ENCODE measurements at regions not wholly inside any gene's neighbourhood (a gene's known extent, or its start where the extent isn't known, plus 50 kb on each side); places are given as distances from the start of the nearest gene placed in this dataset.

- no peak for TF ChIP-seq CTCF (IDR thresholded peaks at IDR 0.05)
- intact Hi-C loops (cut with DNase I, micrococcal nuclease) = no loop called here
- no peak for ATAC-seq
- Histone ChIP-seq H3K36me3 (ENCODE audit: low read depth) (no peaks in the 10 kb centered on the region), H3K4me1 (ENCODE audit: low read depth) (no peaks in the 10 kb centered on the region), H3K9me3 (no peaks in the 10 kb centered on the region), H3K4me3 (no peak overlapping the region)
- DNase-seq = no peak
Measured at GRCh38 chr2:10239561-10239967, 63.1 kb upstream of the HPCAL1 start.

GRCh38 chr2:10240161-10240681 lies 62.5 kb upstream of the HPCAL1 start:
- Histone ChIP-seq H3K9me3 (no peaks in the 10 kb centered on the region), H3K4me3 (no peak overlapping the region), H3K36me3 (ENCODE audit: low read depth) (no peaks in the 10 kb centered on the region), H3K4me1 (ENCODE audit: low read depth) (no peaks in the 10 kb centered on the region)
- intact Hi-C loops (cut with DNase I, micrococcal nuclease) = no loop called here
- no peak for ATAC-seq
- DNase-seq = peak in 1 of 3 donors; percentile 17
- no peak for TF ChIP-seq CTCF (IDR thresholded peaks at IDR 0.05)

- no peaks in the 10 kb centered on the region for H3K4me1 ChIP-seq (ENCODE audit: low read depth)
- no peaks in the 10 kb centered on the region for H3K36me3 ChIP-seq (ENCODE audit: low read depth)
- peak in 1 of 3 donors; percentile 13 for DNase-seq
- TF ChIP-seq CTCF (IDR thresholded peaks at IDR 0.05) = no peak
- H3K9me3 ChIP-seq = no peaks in the 10 kb centered on the region
- no peak overlapping the region for H3K4me3 ChIP-seq
- ATAC-seq = no peak
- intact Hi-C loops (cut with DNase I, micrococcal nuclease) = no loop called here
Measured at GRCh38 chr2:10240911-10241610, 61.6 kb upstream of the HPCAL1 start.

- no peaks in the 10 kb centered on the region for H3K4me1 ChIP-seq (ENCODE audit: low read depth)
- intact Hi-C loops (cut with DNase I, micrococcal nuclease) = no loop called here
- peak in 1 of 3 donors; percentile 10 for DNase-seq
- H3K9me3 ChIP-seq = no peaks in the 10 kb centered on the region
- H3K36me3 ChIP-seq (ENCODE audit: low read depth) = no peaks in the 10 kb centered on the region
- TF ChIP-seq CTCF (IDR thresholded peaks at IDR 0.05) = no peak
- no peak for ATAC-seq
- H3K4me3 ChIP-seq = no peak overlapping the region
Measured at GRCh38 chr2:10241641-10242430, 60.9 kb upstream of the HPCAL1 start.

GRCh38 chr2:10242451-10242850 lies 60.3 kb upstream of the HPCAL1 start:
- ATAC-seq = no peak
- Histone ChIP-seq H3K4me1 (ENCODE audit: low read depth) (no peaks in the 10 kb centered on the region), H3K4me3 (no peak overlapping the region), H3K36me3 (ENCODE audit: low read depth) (no peaks in the 10 kb centered on the region), H3K9me3 (no peaks in the 10 kb centered on the region)
- TF ChIP-seq CTCF (IDR thresholded peaks at IDR 0.05) = no peak
- intact Hi-C loops (cut with DNase I, micrococcal nuclease) = no loop called here
- DNase-seq = peak in 1 of 3 donors; percentile 14
